ENCODE measurements at regions not wholly inside any gene's neighbourhood (a gene's known extent, or its start where the extent isn't known, plus 50 kb on each side); places are given as distances from the start of the nearest gene placed in this dataset.

GRCh38 chr4:162457071-162457865 is 293.5 kb upstream of the FSTL5 start:
- Histone ChIP-seq H3K27me3 (replicated peaks; ENCODE audit: insufficient read depth) (no peaks in the 10 kb centered on the region), H3K27ac (no peak overlapping the region), H3K4me3 (no peak overlapping the region), H3K36me3 (no peaks in the 10 kb centered on the region), H3K9me3 (no peaks in the 10 kb centered on the region), H3K4me1 (replicated peaks) (no peaks in the 10 kb centered on the region)
- intact Hi-C loops (cut with DNase I): no loop called here
- TF ChIP-seq POLR2A (IDR thresholded peaks at IDR 0.05): no peak
- TF ChIP-seq CTCF (IDR thresholded peaks at IDR 0.05): no peak
- TF ChIP-seq POLR2AphosphoS5 (IDR thresholded peaks at IDR 0.05): no peak
- 57% methylated on average over 5 of the region's 5 CpGs for WGBS
- no peak for DNase-seq (ENCODE audit: low spot score)

- no peak for DNase-seq (ENCODE audit: low spot score)
These were observed 292.3 kb upstream of the FSTL5 start for GRCh38 chr4:162456106-162456505.

GRCh38 chr4:162450531-162451035 is 286.8 kb upstream of the FSTL5 start:
- H3K4me1 ChIP-seq (replicated peaks): no peaks in the 10 kb centered on the region
- TF ChIP-seq POLR2A (IDR thresholded peaks at IDR 0.05) (no peak), POLR2AphosphoS5 (IDR thresholded peaks at IDR 0.05) (no peak), CTCF (IDR thresholded peaks at IDR 0.05) (no peak)
- no peaks in the 10 kb centered on the region for H3K27me3 ChIP-seq (replicated peaks; ENCODE audit: insufficient read depth)
- no peak for DNase-seq (ENCODE audit: low spot score)
- H3K9me3 ChIP-seq: no peaks in the 10 kb centered on the region
- intact Hi-C loops (cut with DNase I): no loop called here
- no peak overlapping the region for H3K27ac ChIP-seq
- no peaks in the 10 kb centered on the region for H3K36me3 ChIP-seq
- no peak overlapping the region for H3K4me3 ChIP-seq

More at GRCh38 chr4:162456106-162456505, 292.3 kb upstream of the FSTL5 start:
- no peaks in the 10 kb centered on the region for H3K9me3 ChIP-seq
- WGBS: 78% methylated on average over 3 of the region's 3 CpGs
- H3K27me3 ChIP-seq (replicated peaks; ENCODE audit: insufficient read depth): no peaks in the 10 kb centered on the region
- H3K4me1 ChIP-seq (replicated peaks): no peaks in the 10 kb centered on the region
- TF ChIP-seq POLR2AphosphoS5 (IDR thresholded peaks at IDR 0.05) (no peak), CTCF (IDR thresholded peaks at IDR 0.05) (no peak), POLR2A (IDR thresholded peaks at IDR 0.05) (no peak)
- no peak overlapping the region for H3K27ac ChIP-seq
- H3K4me3 ChIP-seq: no peak overlapping the region
- intact Hi-C loops (cut with DNase I): no loop called here
- no peaks in the 10 kb centered on the region for H3K36me3 ChIP-seq

- no peak overlapping the region for H3K27ac ChIP-seq
- DNase-seq (ENCODE audit: low spot score): no peak
- no peaks in the 10 kb centered on the region for H3K9me3 ChIP-seq
- H3K27me3 ChIP-seq (replicated peaks; ENCODE audit: insufficient read depth): no peaks in the 10 kb centered on the region
- intact Hi-C loops (cut with DNase I): no loop called here
- TF ChIP-seq POLR2A (IDR thresholded peaks at IDR 0.05) (no peak), CTCF (IDR thresholded peaks at IDR 0.05) (no peak)
- H3K4me1 ChIP-seq (replicated peaks): no peaks in the 10 kb centered on the region
- H3K36me3 ChIP-seq: no peaks in the 10 kb centered on the region
- 17% methylated on average over 2 of the region's 2 CpGs for WGBS
- H3K4me3 ChIP-seq: no peak overlapping the region
These were observed 279.7 kb upstream of the FSTL5 start for GRCh38 chr4:162443510-162443909.

GRCh38 chr4:162442128-162442527 is 278.3 kb upstream of the FSTL5 start:
- intact Hi-C loops (cut with DNase I): no loop called here
- 75% methylated on average over 2 of the region's 2 CpGs for WGBS
- H3K36me3 ChIP-seq: no peaks in the 10 kb centered on the region
- no peak for DNase-seq (ENCODE audit: low spot score)
- H3K4me1 ChIP-seq (replicated peaks): no peaks in the 10 kb centered on the region
- no peak overlapping the region for H3K27ac ChIP-seq
- H3K27me3 ChIP-seq (replicated peaks; ENCODE audit: insufficient read depth): no peaks in the 10 kb centered on the region
- no peaks in the 10 kb centered on the region for H3K9me3 ChIP-seq
- no peak overlapping the region for H3K4me3 ChIP-seq
- TF ChIP-seq POLR2AphosphoS5 (IDR thresholded peaks at IDR 0.05) (no peak), CTCF (IDR thresholded peaks at IDR 0.05) (no peak), POLR2A (IDR thresholded peaks at IDR 0.05) (no peak)
